Peyer's patch (tissue), 4 donors: ENCODE measurements at regions not wholly inside any gene's neighbourhood (a gene's known extent, or its start where the extent isn't known, plus 50 kb on each side); places are given as distances from the start of the nearest gene placed in this dataset.

ENCODE experiments used
- DNase-seq, 3 donors: peaks; one replicate each; pipeline ENCODE4 v3.0.0-alpha.2; 2017 to 2019
- H3K27ac ChIP-seq, 4 donors: fragments of 200-600 bp; sonication (generic); one replicate each; pipeline ENCODE4 v1.5.1; 2016 to 2019
- H3K27me3 ChIP-seq, 2 donors: fragments of 200-600 bp; sonication (generic); one replicate each; pipeline ENCODE4 v1.5.1; 2019
- H3K36me3 ChIP-seq, 3 donors: fragments of 200-600 bp; sonication (generic); one replicate each; pipeline ENCODE4 v1.5.1; 2016 to 2019
- H3K4me1 ChIP-seq, 4 donors: fragments of 200-600 bp; sonication (generic); one replicate each; pipeline ENCODE4 v1.5.1; 2016 to 2019
- H3K4me3 ChIP-seq, 4 donors: fragments of 200-600 bp; sonication (generic); 1 replicate in 3 of 4; 2 replicates in 1 of 4; pipeline ENCODE4 v1.5.1; 2016 to 2019; ENCODE audit warnings: mild to moderate bottlenecking in 1 of 4
- H3K9me3 ChIP-seq, 4 donors: fragments of 200-600 bp; sonication (generic); one replicate each; pipeline ENCODE4 v1.5.1; 2016 to 2019; ENCODE audit warnings: mild to moderate bottlenecking in 1 of 4
- POLR2A ChIP-seq, 2 donors: fragments of 450-650 bp; IDR thresholded peaks; one replicate each; pipeline ENCODE4 v1.5.1; 2017; ENCODE audit warnings: antibody characterized with exemption in 2 of 2, mild to moderate bottlenecking in 2 of 2, moderate library complexity in 2 of 2
- TF ChIP-seq, protein P1 (sequence below), 6 experiments: fragments of 450-650 bp in 4 of 6; fragments of 200-600 bp in 2 of 6; sonication (generic) in 1 of 6; IDR thresholded peaks; one replicate each; pipeline ENCODE4 v1.5.1; 2017 to 2019; ENCODE audit warnings: antibody characterized with exemption in 6 of 6, mild to moderate bottlenecking in 3 of 6, moderate library complexity in 1 of 6

GRCh38 chr5:2480871-2481270 lies 270.6 kb downstream of the IRX2 start:
- Histone ChIP-seq H3K9me3 (peaks cover 0 to 7% (median 0%) of the 10 kb centered on the region in 4 donors), H3K4me3 (no peak overlapping the region), H3K27ac (no peak overlapping the region), H3K27me3 (no peaks in the 10 kb centered on the region), H3K4me1 (no peaks in the 10 kb centered on the region), H3K36me3 (no peaks in the 10 kb centered on the region)
- no peak for DNase-seq
- TF ChIP-seq, protein P1, sequence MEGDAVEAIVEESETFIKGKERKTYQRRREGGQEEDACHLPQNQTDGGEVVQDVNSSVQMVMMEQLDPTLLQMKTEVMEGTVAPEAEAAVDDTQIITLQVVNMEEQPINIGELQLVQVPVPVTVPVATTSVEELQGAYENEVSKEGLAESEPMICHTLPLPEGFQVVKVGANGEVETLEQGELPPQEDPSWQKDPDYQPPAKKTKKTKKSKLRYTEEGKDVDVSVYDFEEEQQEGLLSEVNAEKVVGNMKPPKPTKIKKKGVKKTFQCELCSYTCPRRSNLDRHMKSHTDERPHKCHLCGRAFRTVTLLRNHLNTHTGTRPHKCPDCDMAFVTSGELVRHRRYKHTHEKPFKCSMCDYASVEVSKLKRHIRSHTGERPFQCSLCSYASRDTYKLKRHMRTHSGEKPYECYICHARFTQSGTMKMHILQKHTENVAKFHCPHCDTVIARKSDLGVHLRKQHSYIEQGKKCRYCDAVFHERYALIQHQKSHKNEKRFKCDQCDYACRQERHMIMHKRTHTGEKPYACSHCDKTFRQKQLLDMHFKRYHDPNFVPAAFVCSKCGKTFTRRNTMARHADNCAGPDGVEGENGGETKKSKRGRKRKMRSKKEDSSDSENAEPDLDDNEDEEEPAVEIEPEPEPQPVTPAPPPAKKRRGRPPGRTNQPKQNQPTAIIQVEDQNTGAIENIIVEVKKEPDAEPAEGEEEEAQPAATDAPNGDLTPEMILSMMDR (IDR thresholded peaks at IDR 0.05) = no peak
- no peak for TF ChIP-seq POLR2A (IDR thresholded peaks at IDR 0.05)

DNA sequence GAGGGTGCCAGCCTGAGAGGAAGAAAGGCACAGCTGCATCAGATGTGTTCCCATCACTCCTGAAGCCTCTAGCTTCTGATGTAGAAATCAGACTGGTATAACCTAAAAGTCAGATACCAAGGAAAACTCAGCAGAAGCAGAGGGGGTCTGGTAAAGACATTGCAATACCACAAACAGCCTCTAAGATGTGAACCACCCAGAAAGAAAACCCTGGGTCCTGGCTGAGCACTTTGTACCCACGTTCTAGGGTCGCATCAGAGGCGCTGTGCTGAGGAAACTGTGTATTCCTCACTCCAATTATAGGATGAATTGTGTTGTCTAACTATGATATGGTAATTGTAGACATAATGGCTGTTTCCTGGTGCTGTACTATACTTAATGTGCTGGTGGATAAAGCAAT lies 275.6 kb downstream of the IRX2 start:
- Histone ChIP-seq H3K4me3 (no peak overlapping the region), H3K36me3 (no peaks in the 10 kb centered on the region), H3K27me3 (no peaks in the 10 kb centered on the region), H3K27ac (no peak overlapping the region), H3K9me3 (no peaks in the 10 kb centered on the region), H3K4me1 (no peaks in the 10 kb centered on the region)
- TF ChIP-seq, protein P1 (IDR thresholded peaks at IDR 0.05) = no peak
- no peak for TF ChIP-seq POLR2A (IDR thresholded peaks at IDR 0.05)
- DNase-seq = no peak

- H3K36me3 ChIP-seq = no peaks in the 10 kb centered on the region
- no peak overlapping the region for H3K4me3 ChIP-seq
- no peaks in the 10 kb centered on the region for H3K9me3 ChIP-seq
- DNase-seq = no peak
- H3K27me3 ChIP-seq = no peaks in the 10 kb centered on the region
- no peaks in the 10 kb centered on the region for H3K4me1 ChIP-seq
- TF ChIP-seq, protein P1 (IDR thresholded peaks at IDR 0.05) = no peak
- TF ChIP-seq POLR2A (IDR thresholded peaks at IDR 0.05) = no peak
- no peak overlapping the region for H3K27ac ChIP-seq
These were observed 278.8 kb downstream of the IRX2 start for GRCh38 chr5:2472670-2473069.

DNA sequence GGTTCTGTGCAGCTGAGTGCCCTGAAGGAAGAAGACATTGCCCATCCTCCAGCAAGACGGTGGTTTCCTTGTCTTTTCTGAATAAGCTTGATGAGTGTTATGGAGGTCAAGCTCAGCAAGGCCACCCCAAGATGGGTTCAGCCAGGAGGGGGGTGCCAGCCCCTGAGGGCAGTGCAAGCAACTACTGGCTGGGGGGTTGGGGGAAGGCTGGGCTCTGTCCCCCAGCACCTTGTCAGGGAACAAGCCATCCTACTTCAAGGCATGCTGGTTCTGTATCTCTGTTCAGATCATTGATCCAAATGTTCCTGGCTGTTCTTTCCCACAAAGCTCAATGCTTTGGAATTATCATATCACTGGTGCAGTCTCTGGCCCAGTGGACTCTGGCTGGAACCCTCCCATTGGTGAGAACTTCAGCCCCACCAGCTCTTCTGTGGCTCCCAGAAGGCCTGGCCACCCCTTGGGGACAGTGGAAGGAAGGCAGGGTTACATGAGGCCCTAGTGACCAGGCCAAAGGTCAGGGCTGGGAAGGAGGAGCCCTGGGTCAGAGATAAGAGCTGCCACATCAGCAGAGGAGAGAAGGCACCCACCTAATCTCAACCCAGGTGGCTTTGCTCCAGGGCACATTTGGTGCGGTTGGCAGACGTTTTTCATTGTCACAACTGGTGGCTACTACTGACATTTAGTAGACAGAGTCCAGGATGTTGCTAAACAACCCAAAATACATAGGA lies 280.2 kb downstream of the IRX2 start:
- H3K4me3 ChIP-seq = no peak overlapping the region
- no peak overlapping the region for H3K27ac ChIP-seq
- H3K27me3 ChIP-seq = no peaks in the 10 kb centered on the region
- no peaks in the 10 kb centered on the region for H3K9me3 ChIP-seq
- no peaks in the 10 kb centered on the region for H3K36me3 ChIP-seq
- no peaks in the 10 kb centered on the region for H3K4me1 ChIP-seq
- no peak for DNase-seq
- TF ChIP-seq POLR2A (IDR thresholded peaks at IDR 0.05) = no peak
- TF ChIP-seq, protein P1 (IDR thresholded peaks at IDR 0.05) = no peak

- Histone ChIP-seq H3K9me3 (no peaks in the 10 kb centered on the region), H3K36me3 (no peaks in the 10 kb centered on the region), H3K27ac (no peak overlapping the region), H3K4me3 (no peak overlapping the region), H3K27me3 (no peaks in the 10 kb centered on the region), H3K4me1 (no peaks in the 10 kb centered on the region)
- no peak for TF ChIP-seq POLR2A (IDR thresholded peaks at IDR 0.05)
- TF ChIP-seq, protein P1 (IDR thresholded peaks at IDR 0.05) = no peak
- DNase-seq = no peak
These were observed 284.5 kb downstream of the IRX2 start for GRCh38 chr5:2466966-2467365.
